CD14-positive monocyte (primary cell): ENCODE measurements at regions not wholly inside any gene's neighbourhood (a gene's known extent, or its start where the extent isn't known, plus 50 kb on each side); places are given as distances from the start of the nearest gene placed in this dataset.

Source experiments
- DNase-seq, 3 donors: peaks; one replicate each; pipeline ENCODE4 v3.0.0-alpha.2; 2011 to 2022
- H2AFZ ChIP-seq: 2 replicates; pipeline ENCODE4 v1.6.0; 2012; ENCODE audit warnings: mild to moderate bottlenecking, low read depth, low read length, inconsistent platforms; ENCODE audit not compliant: insufficient read depth, poor library complexity, severe bottlenecking
- H3K27ac ChIP-seq, 2 donors: 1 replicate in 1 of 2; 2 replicates in 1 of 2; pipeline ENCODE4 v1.5.1; 2012 to 2013; ENCODE audit warnings: low read length in 2 of 2, control low read depth in 1 of 2, inconsistent platforms in 1 of 2, low read depth in 1 of 2, mild to moderate bottlenecking in 1 of 2
- H3K27me3 ChIP-seq, 2 donors: one replicate each; pipeline versions ENCODE4 v1.6.0 to v1.6.1; 2011 to 2013; ENCODE audit warnings: low read length in 2 of 2; ENCODE audit not compliant: control insufficient read depth in 2 of 2, insufficient read depth in 2 of 2
- H3K36me3 ChIP-seq, 2 donors: replicated peaks in 1 of 2; 1 replicate in 1 of 2; 2 replicates in 1 of 2; pipeline versions ENCODE4 v1.5.1 to v1.6.1; 2012 to 2013; ENCODE audit warnings: low read length in 2 of 2, control low read depth in 1 of 2, inconsistent platforms in 1 of 2, mild to moderate bottlenecking in 1 of 2; ENCODE audit not compliant: insufficient read depth in 2 of 2, control insufficient read depth in 1 of 2
- H3K4me1 ChIP-seq, 2 donors: 1 replicate in 1 of 2; 2 replicates in 1 of 2; pipeline versions ENCODE4 v1.5.1 to v1.6.1; 2012 to 2013; ENCODE audit warnings: low read length in 2 of 2, control low read depth in 1 of 2, inconsistent platforms in 1 of 2, mild to moderate bottlenecking in 1 of 2, moderate library complexity in 1 of 2; ENCODE audit not compliant: insufficient read depth in 2 of 2, control insufficient read depth in 1 of 2
- H3K4me2 ChIP-seq: replicated peaks from 2 replicates; pipeline ENCODE3; 2012; ENCODE audit warnings: low read length, moderate library complexity, mild to moderate bottlenecking; ENCODE audit not compliant: poor library complexity, severe bottlenecking; ENCODE audit errors: extremely low read depth
- H3K4me3 ChIP-seq, 3 experiments: fragments of 200-600 bp in 1 of 3; sonication (generic) in 1 of 3; replicated peaks in 1 of 3; 1 replicate in 2 of 3; 2 replicates in 1 of 3; pipeline ENCODE4 v1.5.1; 2011 to 2013; ENCODE audit warnings: low read length in 3 of 3, mild to moderate bottlenecking in 3 of 3, control low read depth in 2 of 3, low read depth in 2 of 3, inconsistent platforms in 1 of 3, moderate library complexity in 1 of 3
- H3K79me2 ChIP-seq: 2 replicates; pipeline ENCODE4 v1.6.0; 2012; ENCODE audit warnings: mild to moderate bottlenecking, control low read depth, inconsistent platforms, low read length, moderate library complexity; ENCODE audit not compliant: insufficient read depth
- H3K9ac ChIP-seq: 2 replicates; pipeline ENCODE4 v1.6.0; 2017; ENCODE audit warnings: low read length, mild to moderate bottlenecking; ENCODE audit not compliant: insufficient read depth, poor library complexity, severe bottlenecking
- H3K9me3 ChIP-seq, 2 donors: replicated peaks in 1 of 2; 1 replicate in 1 of 2; 2 replicates in 1 of 2; pipeline versions ENCODE4 v1.5.1 to v1.6.1; 2012 to 2013; ENCODE audit warnings: low read length in 2 of 2, control low read depth in 1 of 2; ENCODE audit not compliant: control insufficient read depth in 1 of 2, insufficient read depth in 1 of 2
- H4K20me1 ChIP-seq: 2 replicates; pipeline ENCODE4 v1.6.0; 2012; ENCODE audit warnings: mild to moderate bottlenecking, low read length, control low read depth, moderate library complexity; ENCODE audit not compliant: insufficient read depth
- H3K27ac Mint-ChIP-seq, 7 donors: one replicate each; pipeline ENCODE4 v1.8.0; 2020; ENCODE audit warnings: mild to moderate bottlenecking in 7 of 7, mixed read lengths in 7 of 7, moderate library complexity in 6 of 7, inconsistent platforms in 2 of 7
- H3K27me3 Mint-ChIP-seq, 3 donors: one replicate each; pipeline ENCODE4 v1.8.0; 2021 to 2022; ENCODE audit warnings: low read depth in 3 of 3, mild to moderate bottlenecking in 3 of 3, mixed read lengths in 3 of 3, moderate library complexity in 3 of 3, inconsistent platforms in 1 of 3
- H3K36me3 Mint-ChIP-seq, 2 donors: one replicate each; pipeline ENCODE4 v1.8.0; 2020; ENCODE audit warnings: mixed read lengths in 2 of 2, inconsistent platforms in 1 of 2, mild to moderate bottlenecking in 1 of 2
- H3K4me1 Mint-ChIP-seq: one replicate; pipeline ENCODE4 v1.8.0; 2020; ENCODE audit warnings: mild to moderate bottlenecking, mixed read lengths
- H3K4me3 Mint-ChIP-seq, 2 donors: one replicate each; pipeline ENCODE4 v1.8.0; 2020; ENCODE audit warnings: mild to moderate bottlenecking in 2 of 2, mixed read lengths in 2 of 2, moderate library complexity in 1 of 2
- H3K9me3 Mint-ChIP-seq, 7 donors: one replicate each; pipeline ENCODE4 v1.8.0; 2020 to 2022; ENCODE audit warnings: mixed read lengths in 7 of 7, mild to moderate bottlenecking in 6 of 7, moderate library complexity in 6 of 7, inconsistent platforms in 2 of 7
- WGBS: methylation state at CpG from one replicate; pipeline ENCODE4 v1.1.5; 2013; ENCODE audit warnings: missing lambda C conversion rate; ENCODE audit not compliant: insufficient coverage; 5-methylcytosine and 5-hydroxymethylcytosine counted together
- intact Hi-C, 2 donors: fragments of 100-400 bp; cut with micrococcal nuclease; formaldehyde crosslinking; loops; one replicate each; pipeline versions ENCODE4 v1.15.0 to v1.15.1; 2023
- TF ChIP-seq, protein P1 (sequence below): fragments of 200-600 bp; IDR thresholded peaks from one replicate; pipeline ENCODE4 v1.8.0; 2022; ENCODE audit warnings: antibody characterized with exemption, mild to moderate bottlenecking

DNA sequence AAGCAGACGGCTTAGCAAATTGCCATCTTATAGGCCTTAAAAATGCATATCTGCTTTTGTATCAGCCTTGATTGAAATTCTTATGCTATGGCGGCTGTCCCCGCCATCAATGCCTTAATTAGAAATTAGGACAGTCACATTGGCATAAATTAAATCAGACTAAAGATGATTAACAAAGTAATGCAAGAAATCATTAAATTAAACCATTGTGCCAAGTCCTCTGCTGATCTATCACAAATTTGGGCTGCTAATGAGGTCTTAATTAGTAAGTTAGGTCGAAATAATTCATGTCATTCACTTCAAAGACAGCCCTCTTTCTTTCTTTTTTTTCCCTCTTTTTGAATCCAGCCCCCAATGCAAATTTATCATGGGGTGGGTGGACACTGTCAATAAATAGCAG lies 159.3 kb downstream of the MIAT start:
- peaks cover 2 to 4% (median 4%) of the 10 kb centered on the region in 3 donors for H3K27me3 Mint-ChIP-seq
- WGBS, result 80% methylated on average over 1 of the region's 4 CpGs
- no peak overlapping the region for H3K27ac ChIP-seq
- no peak for DNase-seq
- H3K4me1 Mint-ChIP-seq, result no peaks in the 10 kb centered on the region
- peaks cover 0 to 10% of the 10 kb centered on the region in 2 donors for H3K9me3 ChIP-seq
- H3K4me3 Mint-ChIP-seq, result no peak overlapping the region
- no peak overlapping the region for H2AFZ ChIP-seq
- H3K4me1 ChIP-seq, result no peaks in the 10 kb centered on the region
- H3K36me3 ChIP-seq, result no peaks in the 10 kb centered on the region
- no peaks in the 10 kb centered on the region for H4K20me1 ChIP-seq
- no peak overlapping the region for H3K9ac ChIP-seq
- no peak overlapping the region for H3K27ac Mint-ChIP-seq
- no peaks in the 10 kb centered on the region for H3K36me3 Mint-ChIP-seq
- H3K79me2 ChIP-seq, result no peaks in the 10 kb centered on the region
- peaks cover 7 to 15% (median 7%) of the 10 kb centered on the region in 7 donors for H3K9me3 Mint-ChIP-seq
- intact Hi-C loops, result no loop called here
- TF ChIP-seq, protein P1, sequence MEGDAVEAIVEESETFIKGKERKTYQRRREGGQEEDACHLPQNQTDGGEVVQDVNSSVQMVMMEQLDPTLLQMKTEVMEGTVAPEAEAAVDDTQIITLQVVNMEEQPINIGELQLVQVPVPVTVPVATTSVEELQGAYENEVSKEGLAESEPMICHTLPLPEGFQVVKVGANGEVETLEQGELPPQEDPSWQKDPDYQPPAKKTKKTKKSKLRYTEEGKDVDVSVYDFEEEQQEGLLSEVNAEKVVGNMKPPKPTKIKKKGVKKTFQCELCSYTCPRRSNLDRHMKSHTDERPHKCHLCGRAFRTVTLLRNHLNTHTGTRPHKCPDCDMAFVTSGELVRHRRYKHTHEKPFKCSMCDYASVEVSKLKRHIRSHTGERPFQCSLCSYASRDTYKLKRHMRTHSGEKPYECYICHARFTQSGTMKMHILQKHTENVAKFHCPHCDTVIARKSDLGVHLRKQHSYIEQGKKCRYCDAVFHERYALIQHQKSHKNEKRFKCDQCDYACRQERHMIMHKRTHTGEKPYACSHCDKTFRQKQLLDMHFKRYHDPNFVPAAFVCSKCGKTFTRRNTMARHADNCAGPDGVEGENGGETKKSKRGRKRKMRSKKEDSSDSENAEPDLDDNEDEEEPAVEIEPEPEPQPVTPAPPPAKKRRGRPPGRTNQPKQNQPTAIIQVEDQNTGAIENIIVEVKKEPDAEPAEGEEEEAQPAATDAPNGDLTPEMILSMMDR, result no peak
- H3K4me3 ChIP-seq, result no peak overlapping the region
- no peaks in the 10 kb centered on the region for H3K27me3 ChIP-seq
- H3K4me2 ChIP-seq, result no peak overlapping the region

DNA sequence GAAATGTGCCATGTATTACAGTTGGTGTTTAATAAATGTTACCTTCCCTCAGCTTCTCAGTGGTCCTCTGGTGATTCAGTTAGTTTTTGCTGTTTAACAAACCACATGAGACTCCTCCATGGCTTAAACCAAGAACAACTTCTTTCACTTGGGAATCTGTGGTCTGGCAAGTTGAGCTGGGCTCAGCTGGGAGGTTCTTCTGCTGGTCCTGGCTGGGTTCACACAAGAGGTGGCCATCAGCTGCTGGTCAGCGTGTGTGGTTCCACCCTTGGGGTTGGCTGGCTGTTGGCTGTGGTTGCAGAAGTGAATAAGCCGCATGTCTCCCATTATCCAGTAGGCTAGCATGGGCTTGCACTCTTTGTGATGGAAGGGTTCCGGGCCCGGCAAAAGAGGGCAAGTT lies 160.5 kb downstream of the MIAT start:
- no peak overlapping the region for H3K27ac ChIP-seq
- H3K27me3 Mint-ChIP-seq, result peaks cover 0 to 9% (median 4%) of the 10 kb centered on the region in 3 donors
- H3K4me1 Mint-ChIP-seq, result no peaks in the 10 kb centered on the region
- H3K27me3 ChIP-seq, result no peaks in the 10 kb centered on the region
- H4K20me1 ChIP-seq, result no peaks in the 10 kb centered on the region
- intact Hi-C loops, result no loop called here
- H3K4me3 ChIP-seq, result no peak overlapping the region
- peaks cover 7 to 15% (median 7%) of the 10 kb centered on the region in 7 donors for H3K9me3 Mint-ChIP-seq
- no peaks in the 10 kb centered on the region for H3K36me3 Mint-ChIP-seq
- peaks cover 0 to 10% of the 10 kb centered on the region in 2 donors for H3K9me3 ChIP-seq
- H3K79me2 ChIP-seq, result no peaks in the 10 kb centered on the region
- no peaks in the 10 kb centered on the region for H3K4me1 ChIP-seq
- no peak overlapping the region for H3K4me2 ChIP-seq
- no peak overlapping the region for H3K27ac Mint-ChIP-seq
- WGBS, result 75% methylated on average over 4 of the region's 4 CpGs
- DNase-seq, result no peak
- TF ChIP-seq, protein P1, result no peak
- no peak overlapping the region for H3K4me3 Mint-ChIP-seq
- H2AFZ ChIP-seq, result no peak overlapping the region
- no peak overlapping the region for H3K9ac ChIP-seq
- H3K36me3 ChIP-seq, result no peaks in the 10 kb centered on the region
